ENCODE measurements at regions not wholly inside any gene's neighbourhood (a gene's known extent, or its start where the extent isn't known, plus 50 kb on each side); places are given as distances from the start of the nearest gene placed in this dataset.
"Not testable (repeated sequence)": the region's sequence is repeated elsewhere in the genome, so short reads cannot be mapped to it uniquely, and the experiment has no call there.

DNA sequence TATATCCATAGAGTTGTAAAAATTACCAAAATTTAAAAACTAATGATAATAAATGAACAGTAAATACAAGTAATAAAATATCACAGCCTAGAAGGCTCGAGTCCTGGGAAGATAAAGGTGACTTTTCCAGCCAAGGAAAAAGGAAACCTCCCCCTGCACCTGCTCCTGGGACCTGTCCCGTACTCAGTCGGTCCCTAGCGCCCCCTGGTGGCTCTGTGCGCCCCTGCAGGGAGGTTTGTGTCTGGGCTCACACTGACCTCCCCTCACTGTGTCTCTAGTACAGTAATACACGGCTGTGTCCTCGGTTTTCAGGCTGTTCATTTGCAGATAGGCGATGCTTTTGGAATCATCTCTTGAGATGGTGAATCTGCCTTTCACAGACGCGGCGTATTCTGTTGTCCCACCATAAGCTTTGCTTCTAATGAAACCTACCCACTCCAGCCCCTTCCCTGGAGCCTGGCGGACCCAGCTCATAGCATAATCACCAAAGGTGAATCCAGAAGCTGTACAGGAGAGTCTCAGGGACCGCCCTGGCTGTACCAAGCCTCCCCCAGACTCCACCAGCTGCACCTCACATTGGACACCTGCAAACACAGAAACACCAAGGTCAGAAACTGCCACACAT is 1030.4 kb downstream of the TMEM121 start:
- Mint-ChIP-seq H3K27ac (no peak overlapping the region), H3K4me3 (no peak overlapping the region), H3K9me3 (no peaks in the 10 kb centered on the region), H3K27me3 (peaks cover 12% of the 10 kb centered on the region), H3K4me1 (no peaks in the 10 kb centered on the region)
- peak; percentile 70 to 71 for DNase-seq
- no peak for ATAC-seq

DNA sequence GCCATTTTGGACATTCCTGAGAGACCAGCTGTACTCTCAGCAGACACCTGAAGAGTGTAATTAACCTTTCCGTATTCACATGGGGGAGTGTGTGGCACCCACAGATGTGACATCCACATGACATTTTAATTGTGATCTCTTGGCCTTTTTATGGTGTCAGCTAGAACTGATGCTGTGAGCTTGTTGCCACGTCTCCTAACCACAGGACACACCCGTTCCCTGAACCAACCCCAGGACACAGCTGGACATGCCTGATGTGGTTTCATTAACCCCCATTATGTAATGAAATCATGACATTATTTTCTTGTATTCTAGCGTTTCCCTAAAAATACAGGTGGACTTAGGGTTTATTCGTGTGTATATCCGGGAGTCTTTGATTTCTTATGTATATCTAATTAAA is 1036.1 kb downstream of the TMEM121 start:
- Mint-ChIP-seq H3K4me1 (no peaks in the 10 kb centered on the region), H3K27ac (no peak overlapping the region), H3K4me3 (no peak overlapping the region)

GRCh38 chr14:106564058-106564643 is 1037.8 kb downstream of the TMEM121 start:
- Mint-ChIP-seq H3K4me3 (no peak overlapping the region), H3K9me3 (no peaks in the 10 kb centered on the region), H3K4me1 (no peaks in the 10 kb centered on the region), H3K27me3 (peaks cover 23% of the 10 kb centered on the region), H3K27ac (no peak overlapping the region)
- ATAC-seq (peak; percentile 70), DNase-seq (peak; percentile 61 to 69)

More for the DNA sequence above, 1036.1 kb downstream of the TMEM121 start:
- no peak for ATAC-seq
- DNase-seq = no peak
- H3K27me3 Mint-ChIP-seq = peaks cover 29% of the 10 kb centered on the region
- H3K9me3 Mint-ChIP-seq = no peaks in the 10 kb centered on the region

DNA sequence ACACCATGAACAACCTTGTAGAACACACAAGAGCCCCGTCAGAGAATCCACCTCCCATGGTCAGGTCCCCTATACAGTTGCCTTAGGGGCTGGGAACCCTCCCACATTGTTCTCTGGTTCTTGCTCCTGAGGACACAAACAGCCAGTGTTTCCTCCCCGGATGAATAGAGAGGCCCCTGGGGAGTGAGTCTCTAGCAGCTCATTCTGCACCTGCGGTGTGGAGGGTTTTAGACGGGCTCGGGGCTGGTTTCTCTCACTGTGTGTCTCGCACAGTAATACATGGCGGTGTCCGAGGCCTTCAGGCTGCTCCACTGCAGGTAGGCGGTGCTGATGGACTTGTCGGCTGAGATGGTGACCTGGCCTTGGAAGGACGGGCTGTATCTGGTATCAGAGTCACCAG is 1052.1 kb downstream of the TMEM121 start:
- no peaks in the 10 kb centered on the region for H3K4me1 Mint-ChIP-seq
- no peak overlapping the region for H3K27ac Mint-ChIP-seq
- no peak for DNase-seq
- H3K9me3 Mint-ChIP-seq = no peaks in the 10 kb centered on the region
- peaks cover 42% of the 10 kb centered on the region for H3K27me3 Mint-ChIP-seq
- ATAC-seq = no peak
- no peak overlapping the region for H3K4me3 Mint-ChIP-seq

GRCh38 chr14:106579084-106579483 is 1052.7 kb downstream of the TMEM121 start:
- Mint-ChIP-seq H3K27ac (no peak overlapping the region), H3K27me3 (peaks cover 37% of the 10 kb centered on the region), H3K4me1 (no peaks in the 10 kb centered on the region), H3K4me3 (no peak overlapping the region), H3K9me3 (no peaks in the 10 kb centered on the region)
- ATAC-seq (no peak), DNase-seq (no peak)

GRCh38 chr14:106585692-106586091 is 1059.3 kb downstream of the TMEM121 start:
- Mint-ChIP-seq H3K27ac (no peak overlapping the region), H3K4me1 (peaks cover 7% of the 10 kb centered on the region), H3K27me3 (peaks cover 10% of the 10 kb centered on the region), H3K9me3 (no peaks in the 10 kb centered on the region), H3K4me3 (no peak overlapping the region)
- DNase-seq = no peak
- ATAC-seq = no peak

GRCh38 chr14:106586098-106586704 is 1059.8 kb downstream of the TMEM121 start:
- Mint-ChIP-seq H3K4me3 (no peak overlapping the region), H3K4me1 (peaks cover 7% of the 10 kb centered on the region), H3K27me3 (peaks cover 15% of the 10 kb centered on the region), H3K9me3 (no peaks in the 10 kb centered on the region), H3K27ac (no peak overlapping the region)
- ATAC-seq = peak; percentile 92
- DNase-seq = peak; percentile 66 to 69

GRCh38 chr14:106591539-106591938 is 1065.2 kb downstream of the TMEM121 start:
- not testable (repeated sequence) for H3K4me3 Mint-ChIP-seq, H3K9me3 Mint-ChIP-seq, H3K4me1 Mint-ChIP-seq, ATAC-seq, DNase-seq, H3K27ac Mint-ChIP-seq
- H3K27me3 Mint-ChIP-seq = peaks cover 11% of the 10 kb centered on the region

- peak; percentile 10 to 71 for DNase-seq
- Mint-ChIP-seq H3K4me3 (peak overlapping the region; percentile 52 to 60), H3K27me3 (peaks cover 13% of the 10 kb centered on the region), H3K27ac (peak overlapping the region in 1 of 2 donors; percentile 19)
- not testable (repeated sequence) for H3K9me3 Mint-ChIP-seq, H3K4me1 Mint-ChIP-seq
- peak; percentile 50 for ATAC-seq
Observed at GRCh38 chr14:106592115-106592852, 1065.9 kb downstream of the TMEM121 start.

GRCh38 chr14:106599209-106599608 is 1072.8 kb downstream of the TMEM121 start:
- H3K4me3 Mint-ChIP-seq = no peak overlapping the region
- DNase-seq (no peak), ATAC-seq (no peak)
- no peaks in the 10 kb centered on the region for H3K4me1 Mint-ChIP-seq
- H3K9me3 Mint-ChIP-seq = no peaks in the 10 kb centered on the region
- H3K27me3 Mint-ChIP-seq = peaks cover 63% of the 10 kb centered on the region
- H3K27ac Mint-ChIP-seq = no peak overlapping the region

DNA sequence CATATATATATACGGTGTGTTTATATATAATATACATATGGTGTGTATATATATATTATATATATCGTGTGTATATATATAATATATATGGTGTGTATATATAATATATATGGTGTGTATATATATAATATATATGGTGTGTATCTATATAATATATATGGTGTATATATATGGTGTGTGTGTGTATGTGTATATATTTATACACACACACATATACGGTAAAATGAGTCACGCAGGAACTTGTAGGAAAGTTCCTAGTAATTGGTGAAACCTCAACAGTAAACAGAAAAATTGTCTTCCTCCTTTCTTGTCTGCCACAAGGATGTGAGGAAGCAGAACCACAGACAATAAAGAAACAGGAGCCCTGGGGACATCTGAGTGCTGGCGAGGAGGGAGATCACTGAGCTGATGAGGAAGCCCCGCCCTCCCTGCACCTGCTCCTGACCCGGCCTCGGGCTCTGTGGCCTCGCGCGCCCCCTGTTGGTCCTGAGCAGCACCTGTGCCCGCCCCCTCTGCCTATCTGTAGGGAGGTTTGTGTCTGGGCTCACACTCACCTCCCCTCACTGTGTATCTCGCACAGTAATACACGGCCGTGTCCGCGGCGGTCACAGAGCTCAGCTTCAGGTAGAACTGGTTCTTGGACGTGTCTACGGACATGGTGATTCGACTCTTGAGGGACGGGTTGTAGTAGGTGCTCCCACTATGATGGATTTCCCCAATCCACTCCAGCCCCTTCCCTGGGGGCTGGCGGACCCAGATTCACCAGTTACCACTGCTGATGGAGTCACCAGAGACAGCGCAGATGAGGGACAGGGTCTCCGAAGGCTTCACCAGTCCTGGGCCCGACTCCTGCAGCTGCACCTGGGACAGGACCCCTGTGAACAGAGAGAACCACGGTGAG is 1079.4 kb downstream of the TMEM121 start:
- ATAC-seq (peak; percentile 99), DNase-seq (peak; percentile 84 to 86)
- H3K9me3 Mint-ChIP-seq = no peaks in the 10 kb centered on the region
- no peak overlapping the region for H3K4me3 Mint-ChIP-seq
- peaks cover 84% of the 10 kb centered on the region for H3K27me3 Mint-ChIP-seq
- peaks cover 9% of the 10 kb centered on the region for H3K4me1 Mint-ChIP-seq
- no peak overlapping the region for H3K27ac Mint-ChIP-seq

- ATAC-seq (no peak), DNase-seq (no peak)
- Mint-ChIP-seq H3K27me3 (peaks cover 83% of the 10 kb centered on the region), H3K4me3 (no peak overlapping the region), H3K9me3 (no peaks in the 10 kb centered on the region), H3K4me1 (peaks cover 9% of the 10 kb centered on the region), H3K27ac (no peak overlapping the region)
Observed at GRCh38 chr14:106606936-106607335, 1080.6 kb downstream of the TMEM121 start.

- Mint-ChIP-seq H3K9me3 (no peaks in the 10 kb centered on the region), H3K4me1 (peaks cover 9% of the 10 kb centered on the region), H3K27me3 (peaks cover 72% of the 10 kb centered on the region), H3K4me3 (no peak overlapping the region), H3K27ac (no peak overlapping the region)
- no peak for DNase-seq
- no peak for ATAC-seq
Observed at GRCh38 chr14:106610691-106611090, 1084.3 kb downstream of the TMEM121 start.

GRCh38 chr14:106613256-106613655 is 1086.9 kb downstream of the TMEM121 start:
- H3K27ac Mint-ChIP-seq = no peak overlapping the region
- no peaks in the 10 kb centered on the region for H3K9me3 Mint-ChIP-seq
- no peak overlapping the region for H3K4me3 Mint-ChIP-seq
- peaks cover 55% of the 10 kb centered on the region for H3K27me3 Mint-ChIP-seq
- DNase-seq = no peak
- ATAC-seq = no peak
- H3K4me1 Mint-ChIP-seq = no peaks in the 10 kb centered on the region

GRCh38 chr14:106618471-106618951 is 1092.1 kb downstream of the TMEM121 start:
- DNase-seq = peak; percentile 93 to 94
- not testable (repeated sequence) for H3K4me3 Mint-ChIP-seq, H3K9me3 Mint-ChIP-seq, H3K27ac Mint-ChIP-seq
- ATAC-seq = peak; percentile 97
- peaks cover 67% of the 10 kb centered on the region for H3K27me3 Mint-ChIP-seq
- H3K4me1 Mint-ChIP-seq = peaks cover 17% of the 10 kb centered on the region

All from stimulated activated naive CD8-positive, alpha-beta T cell treated with anti-CD3 and anti-CD28 coated beads, Interleukin-15, amount 100 ng/mL, for 72 hours (primary cell).